HG03432 (cell line): ENCODE measurements at regions not wholly inside any gene's neighbourhood (a gene's known extent, or its start where the extent isn't known, plus 50 kb on each side); places are given as distances from the start of the nearest gene placed in this dataset.

Source experiments
- ATAC-seq: cut with Tn5 transposase; IDR thresholded peaks from one replicate; pipeline ENCODE4 v1.9.1; 2021; ENCODE audit warnings: mild to moderate bottlenecking, moderate library complexity; ENCODE audit not compliant: unreplicated experiment

DNA sequence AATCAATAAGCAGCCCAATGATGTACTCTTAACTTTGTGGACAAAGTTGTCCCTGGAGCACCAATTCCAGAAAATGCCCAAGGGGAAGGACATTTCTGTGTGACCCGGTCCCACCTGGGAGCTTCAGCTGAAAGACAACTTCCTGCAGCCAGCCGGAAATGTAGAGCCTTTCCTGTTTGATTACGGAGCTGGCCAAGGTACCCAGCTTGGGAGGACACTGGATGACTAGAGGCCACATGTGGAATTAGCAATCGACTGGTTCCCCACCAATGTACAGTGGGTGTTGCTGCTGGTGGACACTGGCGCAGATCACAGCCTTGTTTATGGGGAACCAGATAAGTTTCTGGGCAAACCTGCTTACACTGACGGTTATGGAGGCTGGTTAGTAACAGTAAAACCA is 53.0 kb upstream of the ZC3H15 start:
- no peak for ATAC-seq

GRCh38 chr2:186433777-186434432 is 52.2 kb upstream of the ZC3H15 start:
- ATAC-seq, result no peak
